ENCODE measurements at regions not wholly inside any gene's neighbourhood (a gene's known extent, or its start where the extent isn't known, plus 50 kb on each side); places are given as distances from the start of the nearest gene placed in this dataset.
A peak's percentile ranks its signal among the peaks of the same experiment; 100 is the strongest.
"Not testable (repeated sequence)": the region's sequence is repeated elsewhere in the genome, so short reads cannot be mapped to it uniquely, and the experiment has no call there.

- no peak for DNase-seq (ENCODE audit: low spot score)
Measured at GRCh38 chr14:53668897-53669296, 287.7 kb downstream of the BMP4 start.

- peak; percentile 2 for DNase-seq (ENCODE audit: low spot score)
Measured at GRCh38 chr14:53663709-53664108, 292.9 kb downstream of the BMP4 start.

GRCh38 chr14:53655080-53655785 is 301.4 kb downstream of the BMP4 start:
- DNase-seq (ENCODE audit: low spot score) = no peak

- DNase-seq (ENCODE audit: low spot score) = no peak
Measured at GRCh38 chr14:53652068-53652467, 304.6 kb downstream of the BMP4 start.

- no peak for DNase-seq (ENCODE audit: low spot score)
Measured at GRCh38 chr14:53651096-53651740, 305.4 kb downstream of the BMP4 start.

GRCh38 chr14:53646925-53647324 is 309.7 kb downstream of the BMP4 start:
- no peak for DNase-seq (ENCODE audit: low spot score)

GRCh38 chr14:53640695-53641094 is 315.9 kb downstream of the BMP4 start:
- no peak for DNase-seq (ENCODE audit: low spot score)

- no peak for DNase-seq (ENCODE audit: low spot score)
Measured at GRCh38 chr14:53638966-53639365, 317.7 kb downstream of the BMP4 start.

- DNase-seq (ENCODE audit: low spot score) = no peak
Measured at GRCh38 chr14:53634793-53635192, 321.8 kb downstream of the BMP4 start.

- DNase-seq (ENCODE audit: low spot score) = no peak
Measured at GRCh38 chr14:53630336-53630735, 326.3 kb downstream of the BMP4 start.

- DNase-seq (ENCODE audit: low spot score) = no peak
Measured at GRCh38 chr14:53628732-53629430, 327.7 kb downstream of the BMP4 start.

- DNase-seq (ENCODE audit: low spot score) = no peak
Measured at GRCh38 chr14:53628261-53628660, 328.4 kb downstream of the BMP4 start.

GRCh38 chr14:53626761-53627160 is 329.9 kb downstream of the BMP4 start:
- no peak for DNase-seq (ENCODE audit: low spot score)

- no peak for DNase-seq (ENCODE audit: low spot score)
Measured at GRCh38 chr14:53622447-53622846, 334.2 kb downstream of the BMP4 start.

- DNase-seq (ENCODE audit: low spot score) = no peak
Measured at GRCh38 chr14:53621921-53622320, 334.7 kb downstream of the BMP4 start.

GRCh38 chr14:53621433-53621832 is 335.2 kb downstream of the BMP4 start:
- DNase-seq (ENCODE audit: low spot score) = no peak

- no peak for DNase-seq (ENCODE audit: low spot score)
Measured at GRCh38 chr14:53620890-53621289, 335.7 kb downstream of the BMP4 start.

GRCh38 chr14:53620317-53620716 is 336.3 kb downstream of the BMP4 start:
- DNase-seq (ENCODE audit: low spot score) = no peak

GRCh38 chr14:53619691-53620231 is 336.9 kb downstream of the BMP4 start:
- no peak for DNase-seq (ENCODE audit: low spot score)

GRCh38 chr14:53616536-53616935 is 340.1 kb downstream of the BMP4 start:
- not testable (repeated sequence) for DNase-seq (ENCODE audit: low spot score)

- no peak for DNase-seq (ENCODE audit: low spot score)
Measured at GRCh38 chr14:53615252-53615651, 341.4 kb downstream of the BMP4 start.

GRCh38 chr14:53613404-53614253 is 343.0 kb downstream of the BMP4 start:
- no peak for DNase-seq (ENCODE audit: low spot score)
